ENCODE measurements at regions not wholly inside any gene's neighbourhood (a gene's known extent, or its start where the extent isn't known, plus 50 kb on each side); places are given as distances from the start of the nearest gene placed in this dataset.

- Histone ChIP-seq H3K9me3 (ENCODE audit: low read length) (no peaks in the 10 kb centered on the region), H3K27ac (ENCODE audit: low read length) (no peak overlapping the region), H3K79me2 (ENCODE audit: low read length) (no peaks in the 10 kb centered on the region), H3K4me3 (ENCODE audit: low read length) (no peak overlapping the region), H3K27me3 (ENCODE audit: low read length) (no peaks in the 10 kb centered on the region), H3K9me2 (replicated peaks; ENCODE audit: low read length) (no peaks in the 10 kb centered on the region), H3K4me1 (ENCODE audit: insufficient read depth, low read length) (no peaks in the 10 kb centered on the region), H3F3A (ENCODE audit: low read length, unreplicated experiment) (no peaks in the 10 kb centered on the region), H4K20me1 (ENCODE audit: low read length) (no peaks in the 10 kb centered on the region), H3K9ac (ENCODE audit: low read length) (no peak overlapping the region), H2AFZ (ENCODE audit: low read length) (no peak overlapping the region), H3K4me2 (ENCODE audit: low read length) (no peak overlapping the region), H3K36me3 (ENCODE audit: low read depth, low read length) (no peaks in the 10 kb centered on the region)
- intact Hi-C loops (cut with micrococcal nuclease) = no loop called here
- DNase-seq (no peak), ATAC-seq (no peak)
- ChIA-PET CTCF (no interaction called here), POLR2A (ENCODE audit: unreplicated experiment) (no interaction called here)
- TF ChIP-seq CTCF (conservative IDR thresholded peaks at IDR 0.05; ENCODE audit: low read depth, low read length) (no peak), EZH2phosphoT487 (IDR thresholded peaks at IDR 0.05; ENCODE audit: borderline replicate concordance, low read length) (no peak), EZH2 (IDR thresholded peaks at IDR 0.05; ENCODE audit: low read length, unreplicated experiment) (no peak)
- BruUV-seq (replicated peaks) = no TSS peak
These were observed 906.7 kb upstream of the AUTS2 start for GRCh38 chr7:68691261-68692216.

GRCh38 chr7:68692511-68692910, 905.8 kb upstream of the AUTS2 start:
- intact Hi-C loops (cut with micrococcal nuclease) = no loop called here
- POLR2A ChIA-PET (ENCODE audit: unreplicated experiment) = no interaction called here

More at GRCh38 chr7:68692511-68692910, 905.8 kb upstream of the AUTS2 start:
- H3K4me1 ChIP-seq (ENCODE audit: insufficient read depth, low read length) = no peaks in the 10 kb centered on the region
- H3K4me3 ChIP-seq (ENCODE audit: low read length) = no peak overlapping the region
- no peak for ATAC-seq
- no peaks in the 10 kb centered on the region for H3K9me3 ChIP-seq (ENCODE audit: low read length)
- no peak overlapping the region for H3K9ac ChIP-seq (ENCODE audit: low read length)
- no peaks in the 10 kb centered on the region for H3K36me3 ChIP-seq (ENCODE audit: low read depth, low read length)
- H3K4me2 ChIP-seq (ENCODE audit: low read length) = no peak overlapping the region
- DNase-seq = no peak
- no TSS peak for BruUV-seq (replicated peaks)
- no peak for TF ChIP-seq EZH2 (IDR thresholded peaks at IDR 0.05; ENCODE audit: low read length, unreplicated experiment)
- TF ChIP-seq EZH2phosphoT487 (IDR thresholded peaks at IDR 0.05; ENCODE audit: borderline replicate concordance, low read length) = no peak
- no peak for TF ChIP-seq CTCF (conservative IDR thresholded peaks at IDR 0.05; ENCODE audit: low read depth, low read length)
- H2AFZ ChIP-seq (ENCODE audit: low read length) = no peak overlapping the region
- no peaks in the 10 kb centered on the region for H3F3A ChIP-seq (ENCODE audit: low read length, unreplicated experiment)
- H3K9me2 ChIP-seq (replicated peaks; ENCODE audit: low read length) = no peaks in the 10 kb centered on the region
- no peak overlapping the region for H3K27ac ChIP-seq (ENCODE audit: low read length)
- no peaks in the 10 kb centered on the region for H3K27me3 ChIP-seq (ENCODE audit: low read length)
- no peaks in the 10 kb centered on the region for H3K79me2 ChIP-seq (ENCODE audit: low read length)
- CTCF ChIA-PET = no interaction called here
- H4K20me1 ChIP-seq (ENCODE audit: low read length) = no peaks in the 10 kb centered on the region
